ENCODE measurements at regions not wholly inside any gene's neighbourhood (a gene's known extent, or its start where the extent isn't known, plus 50 kb on each side); places are given as distances from the start of the nearest gene placed in this dataset.

DNA sequence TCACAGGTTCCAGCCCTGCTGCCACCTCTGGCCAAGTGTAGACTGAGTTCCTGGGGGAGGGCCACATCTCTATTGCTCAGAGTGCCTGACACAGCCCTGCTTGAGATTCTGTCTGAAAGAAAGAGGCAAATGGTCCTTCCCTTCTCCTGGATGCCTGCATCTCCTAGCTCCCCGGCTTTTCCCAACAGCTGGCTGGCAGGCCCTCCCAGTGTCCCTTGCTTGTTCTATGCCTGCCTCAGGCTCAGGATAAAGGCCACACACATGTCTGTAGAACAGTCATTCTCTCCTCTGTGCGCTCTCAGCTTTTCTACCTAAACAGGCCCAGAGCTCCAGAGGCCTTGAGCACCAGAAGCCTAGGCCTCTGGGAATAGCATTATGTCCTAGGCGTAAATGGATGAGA, 343.4 kb upstream of the USP24 start:
- TF ChIP-seq, protein P1, sequence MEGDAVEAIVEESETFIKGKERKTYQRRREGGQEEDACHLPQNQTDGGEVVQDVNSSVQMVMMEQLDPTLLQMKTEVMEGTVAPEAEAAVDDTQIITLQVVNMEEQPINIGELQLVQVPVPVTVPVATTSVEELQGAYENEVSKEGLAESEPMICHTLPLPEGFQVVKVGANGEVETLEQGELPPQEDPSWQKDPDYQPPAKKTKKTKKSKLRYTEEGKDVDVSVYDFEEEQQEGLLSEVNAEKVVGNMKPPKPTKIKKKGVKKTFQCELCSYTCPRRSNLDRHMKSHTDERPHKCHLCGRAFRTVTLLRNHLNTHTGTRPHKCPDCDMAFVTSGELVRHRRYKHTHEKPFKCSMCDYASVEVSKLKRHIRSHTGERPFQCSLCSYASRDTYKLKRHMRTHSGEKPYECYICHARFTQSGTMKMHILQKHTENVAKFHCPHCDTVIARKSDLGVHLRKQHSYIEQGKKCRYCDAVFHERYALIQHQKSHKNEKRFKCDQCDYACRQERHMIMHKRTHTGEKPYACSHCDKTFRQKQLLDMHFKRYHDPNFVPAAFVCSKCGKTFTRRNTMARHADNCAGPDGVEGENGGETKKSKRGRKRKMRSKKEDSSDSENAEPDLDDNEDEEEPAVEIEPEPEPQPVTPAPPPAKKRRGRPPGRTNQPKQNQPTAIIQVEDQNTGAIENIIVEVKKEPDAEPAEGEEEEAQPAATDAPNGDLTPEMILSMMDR (IDR thresholded peaks at IDR 0.05) = no peak
- TF ChIP-seq POLR2AphosphoS5 (IDR thresholded peaks at IDR 0.05) (no peak), POLR2A (IDR thresholded peaks at IDR 0.05) (no peak)
